ENCODE measurements at regions not wholly inside any gene's neighbourhood (a gene's known extent, or its start where the extent isn't known, plus 50 kb on each side); places are given as distances from the start of the nearest gene placed in this dataset.

DNA sequence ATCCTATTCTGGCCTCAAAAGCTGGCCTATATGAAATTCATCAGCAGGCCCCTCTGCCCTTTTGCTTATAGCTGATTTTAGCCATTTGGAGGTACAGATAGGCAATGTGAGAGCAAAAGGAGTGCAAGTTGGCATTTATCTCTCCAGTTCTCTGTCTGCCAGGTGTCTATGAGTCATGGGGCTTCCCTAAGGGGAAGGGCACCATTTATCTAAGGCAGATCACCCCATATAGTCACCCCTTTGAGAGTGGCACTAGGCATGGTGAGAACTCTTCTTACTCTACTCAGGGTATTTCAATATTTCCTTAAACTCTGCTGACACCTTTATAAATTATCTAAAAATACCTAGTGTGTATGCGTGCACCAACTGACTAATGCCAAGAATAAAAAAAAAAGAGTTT, 314.7 kb upstream of the CDH6 start:
- TF ChIP-seq, protein P1, sequence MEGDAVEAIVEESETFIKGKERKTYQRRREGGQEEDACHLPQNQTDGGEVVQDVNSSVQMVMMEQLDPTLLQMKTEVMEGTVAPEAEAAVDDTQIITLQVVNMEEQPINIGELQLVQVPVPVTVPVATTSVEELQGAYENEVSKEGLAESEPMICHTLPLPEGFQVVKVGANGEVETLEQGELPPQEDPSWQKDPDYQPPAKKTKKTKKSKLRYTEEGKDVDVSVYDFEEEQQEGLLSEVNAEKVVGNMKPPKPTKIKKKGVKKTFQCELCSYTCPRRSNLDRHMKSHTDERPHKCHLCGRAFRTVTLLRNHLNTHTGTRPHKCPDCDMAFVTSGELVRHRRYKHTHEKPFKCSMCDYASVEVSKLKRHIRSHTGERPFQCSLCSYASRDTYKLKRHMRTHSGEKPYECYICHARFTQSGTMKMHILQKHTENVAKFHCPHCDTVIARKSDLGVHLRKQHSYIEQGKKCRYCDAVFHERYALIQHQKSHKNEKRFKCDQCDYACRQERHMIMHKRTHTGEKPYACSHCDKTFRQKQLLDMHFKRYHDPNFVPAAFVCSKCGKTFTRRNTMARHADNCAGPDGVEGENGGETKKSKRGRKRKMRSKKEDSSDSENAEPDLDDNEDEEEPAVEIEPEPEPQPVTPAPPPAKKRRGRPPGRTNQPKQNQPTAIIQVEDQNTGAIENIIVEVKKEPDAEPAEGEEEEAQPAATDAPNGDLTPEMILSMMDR (IDR thresholded peaks at IDR 0.05; ENCODE audit: insufficient read depth, low read length) = no peak
- no peak for TF ChIP-seq POLR2AphosphoS5 (IDR thresholded peaks at IDR 0.05; ENCODE audit: low read depth)
- no peak for TF ChIP-seq GABPA (IDR thresholded peaks at IDR 0.05; ENCODE audit: low read depth)
- TF ChIP-seq, protein P2, sequence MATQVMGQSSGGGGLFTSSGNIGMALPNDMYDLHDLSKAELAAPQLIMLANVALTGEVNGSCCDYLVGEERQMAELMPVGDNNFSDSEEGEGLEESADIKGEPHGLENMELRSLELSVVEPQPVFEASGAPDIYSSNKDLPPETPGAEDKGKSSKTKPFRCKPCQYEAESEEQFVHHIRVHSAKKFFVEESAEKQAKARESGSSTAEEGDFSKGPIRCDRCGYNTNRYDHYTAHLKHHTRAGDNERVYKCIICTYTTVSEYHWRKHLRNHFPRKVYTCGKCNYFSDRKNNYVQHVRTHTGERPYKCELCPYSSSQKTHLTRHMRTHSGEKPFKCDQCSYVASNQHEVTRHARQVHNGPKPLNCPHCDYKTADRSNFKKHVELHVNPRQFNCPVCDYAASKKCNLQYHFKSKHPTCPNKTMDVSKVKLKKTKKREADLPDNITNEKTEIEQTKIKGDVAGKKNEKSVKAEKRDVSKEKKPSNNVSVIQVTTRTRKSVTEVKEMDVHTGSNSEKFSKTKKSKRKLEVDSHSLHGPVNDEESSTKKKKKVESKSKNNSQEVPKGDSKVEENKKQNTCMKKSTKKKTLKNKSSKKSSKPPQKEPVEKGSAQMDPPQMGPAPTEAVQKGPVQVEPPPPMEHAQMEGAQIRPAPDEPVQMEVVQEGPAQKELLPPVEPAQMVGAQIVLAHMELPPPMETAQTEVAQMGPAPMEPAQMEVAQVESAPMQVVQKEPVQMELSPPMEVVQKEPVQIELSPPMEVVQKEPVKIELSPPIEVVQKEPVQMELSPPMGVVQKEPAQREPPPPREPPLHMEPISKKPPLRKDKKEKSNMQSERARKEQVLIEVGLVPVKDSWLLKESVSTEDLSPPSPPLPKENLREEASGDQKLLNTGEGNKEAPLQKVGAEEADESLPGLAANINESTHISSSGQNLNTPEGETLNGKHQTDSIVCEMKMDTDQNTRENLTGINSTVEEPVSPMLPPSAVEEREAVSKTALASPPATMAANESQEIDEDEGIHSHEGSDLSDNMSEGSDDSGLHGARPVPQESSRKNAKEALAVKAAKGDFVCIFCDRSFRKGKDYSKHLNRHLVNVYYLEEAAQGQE (IDR thresholded peaks at IDR 0.05; ENCODE audit: insufficient replicate concordance, low read depth) = no peak
- TF ChIP-seq SPI1 (IDR thresholded peaks at IDR 0.05; ENCODE audit: borderline replicate concordance, low read depth) = no peak

Measured in HL-60 (cell line).